NCI-H526 (cell line): ENCODE measurements at regions not wholly inside any gene's neighbourhood (a gene's known extent, or its start where the extent isn't known, plus 50 kb on each side); places are given as distances from the start of the nearest gene placed in this dataset.

Source experiments
- DNase-seq, 2 experiments: peaks; one replicate each; lab custom pipeline; 2025; lab: John Stamatoyannopoulos, UW

DNA sequence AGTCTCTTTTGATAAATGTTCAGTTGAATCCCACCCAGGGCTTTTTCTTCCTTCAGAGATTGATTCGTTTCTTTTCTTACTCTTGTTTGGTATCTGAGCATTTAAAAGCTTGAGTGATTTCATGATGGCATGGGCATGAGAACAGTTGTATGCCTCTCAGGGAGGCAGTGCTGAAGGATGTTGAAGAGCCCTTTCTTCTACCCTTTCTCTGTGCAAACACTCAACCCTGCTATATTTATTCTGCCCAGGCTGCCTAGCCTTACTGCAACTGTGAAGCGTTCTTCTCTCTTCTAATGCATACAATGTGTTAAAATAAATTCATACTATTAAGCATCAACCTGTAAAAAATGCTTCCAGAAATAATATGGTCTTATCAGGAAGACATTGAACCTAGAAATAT is 367.6 kb upstream of the LCORL start:
- no peak for DNase-seq

DNA sequence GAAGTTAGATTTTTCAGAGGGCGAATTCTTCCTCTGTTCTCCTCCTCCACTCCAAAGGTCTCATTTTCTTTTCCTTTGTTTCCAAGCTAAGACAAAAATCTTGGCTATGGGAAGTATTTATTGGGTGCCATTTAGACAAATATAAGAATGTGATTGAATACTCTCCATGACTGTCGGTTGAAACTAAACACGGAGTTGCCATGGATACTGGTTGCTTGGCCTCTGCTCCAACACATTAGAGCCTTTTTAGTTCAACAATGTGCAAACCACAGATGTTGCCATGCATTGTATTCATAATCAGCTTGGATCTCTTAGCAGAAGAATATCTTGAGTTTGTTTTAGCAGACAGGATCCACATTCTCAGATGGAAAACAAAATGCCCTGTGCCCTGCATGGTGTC is 366.5 kb upstream of the LCORL start:
- DNase-seq = no peak

DNA sequence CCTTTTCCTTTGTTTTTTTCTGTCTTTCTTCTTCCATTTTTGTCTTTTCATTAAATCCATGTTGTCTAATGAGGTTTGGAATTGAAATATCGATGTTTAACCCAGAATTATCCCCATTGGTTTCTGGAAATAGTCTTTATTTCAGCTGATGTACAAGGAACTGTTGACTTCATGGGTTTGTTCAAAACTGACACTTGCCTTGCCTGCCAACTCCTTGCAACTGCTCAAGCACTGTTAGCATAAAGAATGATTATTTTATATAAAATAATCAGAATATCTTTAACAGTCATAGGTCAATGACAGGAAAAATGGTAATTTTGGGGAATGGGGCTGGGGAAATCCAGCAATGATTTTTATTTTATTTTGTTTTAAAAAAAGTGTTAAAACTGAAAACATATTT is 359.6 kb upstream of the LCORL start:
- no peak for DNase-seq

DNA sequence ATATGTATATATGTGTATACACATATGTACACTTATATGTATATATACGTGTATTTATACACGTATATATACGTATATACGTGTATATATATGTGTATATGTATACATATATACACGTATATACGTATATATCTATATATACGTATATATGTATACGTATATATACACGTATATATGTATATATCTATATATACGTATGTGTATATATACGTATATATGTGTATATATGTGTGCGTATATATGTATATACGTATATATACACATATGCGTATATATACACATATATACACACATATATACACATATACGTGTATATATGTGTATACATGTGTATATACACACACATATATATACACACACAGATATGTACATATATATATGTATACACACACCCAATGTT is 348.0 kb upstream of the LCORL start:
- no peak for DNase-seq

DNA sequence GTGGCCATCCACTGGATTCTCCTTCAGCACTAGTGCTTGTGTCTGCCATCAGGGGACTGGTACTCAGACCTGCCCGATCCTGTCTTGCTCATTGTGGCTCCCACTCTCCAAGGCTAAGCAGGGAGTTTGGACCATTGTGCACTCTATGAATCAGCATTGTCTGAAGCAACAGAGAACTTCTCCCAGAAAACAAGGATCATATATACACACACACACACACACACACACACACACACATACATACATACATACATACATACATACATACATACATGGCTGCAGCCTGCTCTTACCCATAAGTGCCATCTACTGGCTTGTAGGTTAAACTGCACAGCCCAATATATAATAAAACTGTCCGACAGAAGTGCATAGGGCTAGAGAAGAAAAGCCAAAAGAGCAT is 345.3 kb upstream of the LCORL start:
- peak in 1 of 2 experiments; percentile 49 for DNase-seq

DNA sequence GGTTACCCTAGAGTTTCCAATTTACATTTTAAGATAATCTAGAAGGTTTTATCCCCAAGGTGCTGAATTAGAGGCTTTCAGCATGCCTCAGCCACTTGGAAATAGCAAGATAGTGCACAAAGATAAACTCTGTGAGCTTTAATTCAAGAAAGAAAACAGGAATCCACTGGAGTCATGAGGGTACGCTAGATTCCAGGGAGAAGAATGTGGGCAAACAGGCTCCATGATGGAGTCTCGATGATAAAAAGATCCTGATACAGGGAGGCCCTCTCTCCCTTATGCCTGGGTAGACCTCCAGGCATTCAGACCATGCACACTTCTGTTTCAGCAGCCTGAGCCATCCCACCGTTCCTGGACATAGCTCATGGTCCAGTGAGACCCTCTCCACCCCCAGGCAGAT is 344.6 kb upstream of the LCORL start:
- DNase-seq = no peak

DNA sequence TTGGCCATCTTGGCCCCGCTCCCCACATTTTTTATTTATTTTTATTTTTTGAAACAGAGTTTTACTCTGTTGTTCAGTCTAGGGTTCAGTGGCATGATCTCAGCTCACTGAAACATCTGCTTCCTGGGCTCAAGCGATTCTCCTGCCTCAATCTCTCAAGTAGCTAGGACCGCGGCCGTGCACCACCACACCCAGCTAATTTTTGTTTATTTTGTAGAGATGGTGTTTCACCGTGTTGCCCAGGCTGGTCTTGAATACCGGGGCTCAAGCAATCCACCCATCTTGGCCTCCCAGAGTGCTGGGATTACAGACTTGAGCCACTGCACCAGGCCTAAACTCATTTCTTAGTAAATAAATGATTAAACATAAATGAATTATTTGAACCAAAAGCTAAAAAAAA is 322.0 kb upstream of the LCORL start:
- no peak for DNase-seq

DNA sequence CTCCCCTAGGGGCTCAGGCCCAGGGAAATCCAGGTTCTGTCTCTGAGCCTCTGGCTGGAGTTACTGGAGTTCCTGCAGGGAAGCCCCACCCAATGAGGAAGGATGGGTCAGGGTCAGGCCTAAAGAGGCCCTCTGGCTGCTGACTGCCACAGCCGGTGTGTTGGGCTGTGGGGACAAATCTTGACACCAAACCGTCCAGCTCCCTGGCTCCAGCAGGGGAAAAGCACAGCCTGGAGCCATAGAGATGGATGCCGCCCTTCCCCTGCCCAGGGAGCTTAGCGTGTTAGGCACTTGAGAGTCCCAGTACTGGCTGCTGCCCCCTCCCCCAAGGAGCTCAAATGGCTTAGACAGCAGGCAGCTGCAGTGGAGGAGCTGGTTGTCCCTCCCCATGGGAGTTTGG is 321.3 kb upstream of the LCORL start:
- no peak for DNase-seq

DNA sequence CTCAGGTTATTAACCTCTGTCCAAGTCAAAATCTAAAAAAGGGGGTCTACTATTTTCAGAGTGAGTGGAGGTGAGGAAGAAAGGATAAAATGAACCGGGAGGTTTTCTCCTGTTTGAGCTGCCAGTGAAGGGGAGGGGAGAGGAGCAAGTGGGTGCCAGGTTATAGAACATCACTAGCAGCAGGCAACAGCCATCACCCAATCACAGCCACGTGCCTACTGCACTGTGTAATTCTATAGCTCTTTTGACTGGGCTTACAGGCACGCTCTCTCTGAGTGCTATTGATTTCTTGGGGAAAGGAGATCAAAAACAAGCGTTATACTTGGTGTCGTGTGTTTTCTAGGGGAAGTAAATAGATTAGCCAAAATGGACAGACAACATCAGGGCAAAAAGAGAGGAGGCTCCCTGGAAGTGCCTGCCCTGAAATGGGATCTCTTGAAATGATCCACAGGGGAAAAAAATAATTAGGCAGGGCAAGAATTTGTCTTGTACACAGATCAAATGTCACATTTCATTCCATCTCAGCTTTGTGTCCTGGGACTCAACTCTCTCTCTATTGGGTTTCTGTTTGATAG is 300.5 kb upstream of the LCORL start:
- DNase-seq = no peak

DNA sequence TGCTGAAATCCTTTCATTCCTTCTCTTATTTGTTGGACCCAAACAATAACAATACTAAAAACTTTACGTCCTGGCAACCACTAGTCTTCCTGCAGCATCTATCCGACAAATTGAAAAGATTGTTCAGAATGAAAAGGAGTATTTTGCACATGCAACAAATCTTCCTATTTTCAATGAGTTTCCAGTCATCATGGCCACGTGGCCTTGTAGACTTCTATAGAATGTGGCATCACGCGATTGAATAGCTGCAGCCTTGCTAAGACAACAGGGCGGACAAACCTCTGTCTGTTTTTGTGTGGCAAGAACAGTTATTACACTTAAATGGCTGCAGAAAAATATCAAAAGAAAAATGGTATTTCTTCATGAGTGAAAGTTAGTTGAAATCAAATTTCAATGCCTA is 297.9 kb upstream of the LCORL start:
- no peak for DNase-seq

DNA sequence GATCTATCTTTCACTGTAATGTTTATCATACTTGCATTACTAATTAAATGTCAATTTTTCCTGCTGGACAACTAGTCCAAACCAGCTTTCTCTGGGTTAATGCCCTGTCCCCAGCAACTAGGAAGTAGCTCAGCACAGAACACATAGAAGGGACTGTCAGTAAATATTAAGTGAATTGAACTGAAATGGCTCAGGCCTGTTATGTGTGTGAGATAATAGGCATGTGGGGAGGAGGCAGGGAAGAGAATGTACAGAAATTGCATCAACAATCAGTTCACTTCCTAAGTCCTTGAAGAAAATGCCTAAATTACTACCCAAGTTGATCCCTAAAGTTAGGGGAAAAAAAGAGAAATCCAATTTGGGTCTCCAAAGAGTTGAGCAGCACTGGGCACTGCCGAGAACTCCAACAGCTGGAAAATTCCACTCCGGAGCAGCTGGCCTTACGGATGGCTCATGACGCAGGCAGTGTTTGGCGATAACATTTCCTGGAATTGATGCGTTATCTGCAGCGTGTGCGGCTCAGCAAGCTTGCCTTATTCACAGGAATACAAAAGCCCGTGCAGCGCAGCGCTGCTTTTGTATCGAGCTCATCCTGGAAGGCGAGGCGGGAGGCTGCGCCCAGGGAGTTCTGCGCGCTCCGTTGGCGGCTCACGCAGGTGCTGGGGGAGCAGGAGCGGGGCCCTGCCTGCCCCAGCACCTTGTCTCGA is 297.3 kb upstream of the LCORL start:
- DNase-seq = no peak

DNA sequence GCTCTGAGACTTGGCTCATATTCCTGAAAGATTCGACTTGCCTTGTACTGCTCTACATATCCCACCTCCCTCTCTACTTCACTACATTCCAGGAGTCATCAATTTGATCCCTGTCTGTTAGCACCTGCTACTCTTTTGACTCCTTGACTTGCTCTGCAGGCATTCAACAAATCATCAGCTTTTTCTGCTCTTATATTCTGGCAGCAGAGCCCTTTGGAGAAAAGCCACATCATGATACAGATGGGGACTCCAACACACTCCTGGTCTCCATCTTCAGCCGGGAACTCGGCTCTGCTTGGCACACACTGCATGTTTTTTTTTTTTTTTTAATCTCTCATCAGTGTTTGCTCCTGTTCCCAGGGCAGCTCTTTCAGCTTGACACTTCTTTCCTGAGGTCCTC is 293.2 kb upstream of the LCORL start:
- no peak for DNase-seq

DNA sequence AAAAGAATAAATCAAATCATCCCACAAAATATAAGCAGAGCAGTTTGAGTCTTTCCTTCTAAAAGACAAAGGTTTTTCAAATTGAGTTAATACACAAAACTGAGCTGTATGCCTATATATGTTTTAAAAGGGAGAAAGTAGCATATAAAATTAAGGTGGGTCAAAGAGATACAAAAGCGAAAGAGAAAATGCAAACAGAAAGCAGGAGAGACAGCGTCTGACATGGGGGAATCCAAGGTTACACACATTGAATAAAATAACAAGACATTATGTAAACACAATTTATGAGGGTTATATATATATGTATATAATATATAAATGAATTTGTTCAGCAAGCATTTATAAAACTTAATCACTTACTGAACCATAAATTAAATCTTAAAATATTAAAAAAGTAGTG is 276.1 kb upstream of the LCORL start:
- no peak for DNase-seq

DNA sequence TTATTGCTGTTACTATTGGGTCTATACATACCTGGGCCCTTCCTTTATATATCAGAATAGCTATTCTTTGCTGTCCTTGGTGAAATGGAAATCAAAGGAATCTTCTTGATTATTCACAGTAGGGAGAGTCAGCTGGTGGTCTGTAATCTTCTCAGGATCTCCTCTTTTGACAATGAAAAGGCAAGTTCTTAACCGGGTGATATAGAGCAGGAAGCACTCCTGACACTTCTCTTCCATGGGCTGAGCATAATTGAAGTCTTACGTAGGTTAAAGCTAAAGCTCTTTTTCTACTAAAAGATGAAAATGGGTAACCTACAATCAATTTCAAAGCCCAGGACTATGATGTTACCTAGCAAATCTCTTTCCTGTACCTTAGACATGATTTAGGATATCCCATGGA is 274.9 kb upstream of the LCORL start:
- no peak for DNase-seq

DNA sequence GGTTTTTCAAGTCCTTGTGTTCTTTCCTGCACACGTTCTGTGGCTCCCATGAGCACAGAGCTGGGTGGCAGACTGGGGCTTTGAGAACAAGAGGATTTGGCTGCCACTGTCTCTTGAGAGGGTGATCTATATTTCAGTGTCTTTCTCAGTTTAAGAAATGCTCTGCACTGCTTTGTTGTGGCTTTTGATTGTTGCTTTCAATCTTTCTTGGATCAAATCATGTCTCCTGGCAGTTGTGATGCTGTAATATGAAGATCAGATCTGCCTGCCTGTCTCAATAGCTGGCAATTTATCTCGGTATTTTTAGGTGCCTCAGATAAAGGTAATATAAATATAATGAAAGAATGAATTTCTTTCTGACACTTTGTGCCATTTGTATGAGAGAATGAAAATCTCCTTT is 273.3 kb upstream of the LCORL start:
- no peak for DNase-seq

DNA sequence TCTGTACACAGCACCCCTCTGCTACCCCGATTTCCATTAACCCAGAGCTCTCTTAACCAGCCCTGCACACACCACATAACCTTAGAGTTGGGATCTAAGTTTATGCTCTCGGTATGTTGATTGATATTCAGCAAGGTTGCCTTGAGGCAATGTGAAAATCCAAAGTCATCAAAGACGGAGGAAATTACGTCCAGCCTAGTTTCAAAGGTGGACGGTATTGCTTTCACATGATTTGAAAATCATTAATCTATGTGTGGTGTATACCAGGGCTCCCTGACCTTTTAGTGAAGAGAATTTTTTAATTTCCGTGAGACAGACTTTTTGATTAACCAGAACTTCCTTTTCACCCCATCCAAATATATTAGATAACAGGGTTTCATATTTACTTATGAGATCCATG is 272.5 kb upstream of the LCORL start:
- DNase-seq = no peak

DNA sequence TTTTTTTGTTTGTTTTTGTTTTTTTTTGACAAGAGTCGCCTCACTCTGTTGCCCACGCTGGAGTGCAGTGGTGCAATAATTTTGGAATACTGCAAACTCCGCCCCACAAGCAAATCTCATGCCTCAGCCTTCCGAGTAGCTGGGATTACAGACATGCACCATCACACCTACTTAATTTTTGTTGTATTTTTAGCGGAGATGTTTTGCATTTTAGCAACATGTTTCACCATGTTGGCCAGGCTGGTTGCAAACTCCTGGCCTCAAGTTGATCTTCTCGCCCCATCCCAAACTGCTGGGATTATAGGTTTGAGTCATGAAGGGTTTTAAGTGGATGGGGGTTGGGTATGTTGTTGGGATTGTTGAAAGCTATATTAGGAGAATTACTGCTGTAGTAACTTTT is 270.9 kb upstream of the LCORL start:
- no peak for DNase-seq

DNA sequence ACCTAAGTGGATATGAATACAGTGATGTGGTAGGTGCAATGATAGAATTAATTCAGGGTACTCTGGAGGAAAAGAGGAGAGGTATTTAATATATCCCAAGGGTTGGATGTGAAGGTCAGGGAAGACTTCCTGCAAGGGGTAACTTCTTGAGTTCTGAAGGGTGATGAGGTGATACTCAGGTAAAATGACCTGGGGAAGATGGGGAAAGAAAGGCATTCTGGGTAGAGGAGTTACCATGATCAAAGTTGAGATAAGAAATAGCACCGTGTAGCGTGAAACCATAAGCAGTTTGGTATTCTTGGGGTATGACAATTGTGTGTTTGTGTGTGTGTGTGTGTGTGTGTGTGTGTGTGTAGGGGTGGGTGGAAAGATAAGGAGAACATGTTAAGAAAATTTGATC is 270.4 kb upstream of the LCORL start:
- no peak for DNase-seq

DNA sequence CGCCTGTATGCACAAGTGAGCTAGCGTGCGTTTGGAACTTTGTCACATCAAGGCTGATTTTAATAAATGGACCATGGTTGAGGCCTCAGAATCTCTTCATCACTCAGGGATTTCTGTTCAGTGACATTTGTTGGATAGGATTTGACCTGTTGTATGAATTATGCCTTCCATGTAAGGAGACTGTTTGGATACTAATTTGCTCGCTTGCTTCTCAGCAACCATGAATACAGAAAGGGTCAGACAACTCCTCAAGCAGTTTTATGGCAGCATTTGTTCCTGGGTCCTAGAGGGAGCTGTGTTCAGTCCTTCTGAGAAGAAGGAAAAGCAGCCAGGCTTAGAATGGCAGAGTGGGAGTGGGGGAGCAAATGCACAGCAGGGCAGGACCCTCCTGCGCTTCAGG is 269.7 kb upstream of the LCORL start:
- DNase-seq = no peak

DNA sequence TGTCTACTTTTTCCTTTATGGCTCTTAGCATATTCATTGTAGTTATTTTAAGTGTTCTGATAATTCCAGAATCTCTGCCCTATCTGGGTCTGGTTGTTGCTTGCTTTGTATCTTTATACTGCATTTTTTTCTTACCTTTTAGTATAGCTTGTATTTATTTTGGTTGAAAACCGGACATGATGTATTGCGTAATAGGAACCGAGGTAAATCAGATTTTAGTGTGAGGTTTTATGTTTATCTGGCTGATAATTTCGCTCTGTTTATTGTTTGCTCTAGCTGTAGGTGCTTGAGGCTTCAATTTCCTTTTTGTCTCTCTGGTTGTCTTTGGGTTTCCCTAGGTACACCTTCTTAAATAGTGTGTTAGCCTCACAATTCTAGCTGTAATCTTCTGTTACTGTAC is 263.8 kb upstream of the LCORL start:
- DNase-seq = no peak

DNA sequence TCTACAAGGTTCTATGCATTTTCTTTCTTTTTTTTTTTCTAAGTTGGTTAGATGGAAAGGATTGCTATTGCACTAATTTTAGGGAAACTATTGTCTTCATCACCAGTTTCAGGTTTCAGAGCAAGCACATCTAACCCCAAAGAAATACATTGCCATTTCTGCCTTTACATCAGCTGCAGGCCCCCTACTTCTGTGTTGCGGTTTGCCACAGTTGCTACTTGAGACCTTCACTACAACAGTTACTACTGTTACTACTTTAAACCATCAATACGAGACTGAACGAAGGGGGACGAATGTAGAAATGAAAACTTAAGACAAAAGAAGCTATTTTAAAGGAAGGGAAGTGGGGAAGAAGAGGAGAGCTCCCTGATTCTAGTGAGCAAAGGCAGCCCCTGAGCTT is 256.7 kb upstream of the LCORL start:
- DNase-seq = no peak

DNA sequence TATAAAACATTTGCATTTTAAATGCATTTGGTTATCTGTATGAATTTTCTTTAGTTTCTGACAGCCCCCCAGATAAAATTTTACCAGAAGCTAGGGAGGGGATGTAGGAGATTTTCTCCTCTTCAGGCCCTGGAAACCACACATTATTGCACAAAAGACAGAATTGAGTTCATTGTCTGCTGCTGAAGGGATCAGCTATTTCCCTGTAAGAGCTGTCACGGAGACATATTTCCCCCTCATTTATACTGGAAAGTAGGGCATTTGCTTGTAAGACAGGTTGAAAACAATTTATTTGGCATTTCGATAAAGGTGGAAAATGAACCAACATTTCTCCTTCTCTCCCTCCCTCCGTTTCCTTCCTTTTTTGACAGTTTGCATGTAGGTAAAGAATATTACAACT is 241.3 kb upstream of the LCORL start:
- DNase-seq = no peak

DNA sequence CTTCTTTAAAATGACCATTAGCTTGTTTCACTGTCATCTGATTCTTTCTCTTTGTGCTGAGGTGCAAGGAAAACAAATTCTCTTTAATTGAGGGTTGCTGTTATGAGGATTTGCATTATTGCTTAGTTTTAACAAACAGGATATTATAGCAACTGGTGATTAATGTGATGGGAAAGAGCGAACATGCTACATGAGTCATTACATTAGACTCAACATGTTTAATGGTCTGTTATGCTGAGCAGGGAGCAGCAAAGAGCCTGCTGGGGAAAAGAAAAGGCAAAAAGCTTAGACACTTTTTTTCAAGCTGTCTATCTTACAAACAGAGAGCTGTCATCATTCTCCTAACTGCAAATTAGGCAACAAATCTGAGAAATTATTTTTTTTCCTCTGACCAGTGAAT is 230.5 kb upstream of the LCORL start:
- no peak for DNase-seq

DNA sequence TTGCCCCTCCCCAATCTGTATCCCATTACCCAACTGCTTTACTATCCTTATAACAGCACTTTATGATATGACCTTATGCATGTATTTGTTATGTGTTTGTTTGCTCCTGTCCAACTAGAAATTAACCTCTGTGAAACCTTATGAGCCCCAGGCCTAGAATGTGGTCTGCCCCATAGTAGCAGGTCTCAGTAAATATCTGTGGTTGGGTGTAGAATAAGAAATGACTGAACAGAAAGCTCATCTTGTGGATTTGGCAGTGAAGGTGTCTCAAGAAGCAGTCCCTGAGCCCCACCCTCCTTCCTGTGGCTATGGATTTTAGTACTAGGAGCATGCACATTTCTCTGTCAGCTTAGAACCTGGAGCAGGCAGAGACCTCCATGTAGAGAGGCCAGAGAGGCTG is 229.0 kb upstream of the LCORL start:
- DNase-seq = no peak
